SH-SY5Y (cell line): ENCODE measurements at regions not wholly inside any gene's neighbourhood (a gene's known extent, or its start where the extent isn't known, plus 50 kb on each side); places are given as distances from the start of the nearest gene placed in this dataset.

ENCODE experiments used
- GATA2 ChIP-seq: IDR thresholded peaks from 2 replicates; pipeline ENCODE4 v1.6.1; 2011; ENCODE audit warnings: mild to moderate bottlenecking, low read depth, low read length
- GATA3 ChIP-seq: IDR thresholded peaks from 2 replicates; pipeline ENCODE4 v1.6.1; 2011; ENCODE audit warnings: low read depth, mild to moderate bottlenecking, low read length, moderate library complexity

DNA sequence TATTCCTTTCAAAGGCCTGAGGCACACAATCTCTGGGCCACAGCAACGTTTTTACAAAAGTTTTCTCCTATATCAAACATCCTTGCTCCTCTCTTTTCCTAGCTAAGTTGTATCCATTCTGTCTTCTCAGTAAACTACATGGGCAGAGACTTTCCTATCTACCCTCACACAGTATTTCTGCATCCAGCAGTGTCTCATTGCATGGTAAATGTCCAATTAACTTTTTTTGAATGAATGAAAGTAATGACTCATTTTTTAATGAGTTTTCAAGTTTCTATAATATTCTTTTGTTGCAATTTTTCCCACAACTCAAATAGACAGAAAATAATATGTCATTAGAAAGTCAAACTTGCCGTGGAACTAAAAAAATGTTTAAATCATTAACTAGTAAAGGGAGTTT, 688.6 kb downstream of the JRKL start:
- TF ChIP-seq GATA2 (no peak), GATA3 (no peak)
